Caki2 (cell line): ENCODE measurements at regions not wholly inside any gene's neighbourhood (a gene's known extent, or its start where the extent isn't known, plus 50 kb on each side); places are given as distances from the start of the nearest gene placed in this dataset.
"Not testable (repeated sequence)": the region's sequence is repeated elsewhere in the genome, so short reads cannot be mapped to it uniquely, and the experiment has no call there.

ENCODE experiments used
- DNase-seq: peaks from one replicate; pipeline ENCODE4 v3.0.0-alpha.2; 2015; ENCODE audit warnings: low read depth
- in situ Hi-C: cut with HindIII; loops from 2 replicates; pipeline ENCODE4 v1.10.0; 2016; ENCODE audit warnings: low sequenced_read_pairs, low pct_unique_long_range_greater_than_20kb, mixed read lengths

DNA sequence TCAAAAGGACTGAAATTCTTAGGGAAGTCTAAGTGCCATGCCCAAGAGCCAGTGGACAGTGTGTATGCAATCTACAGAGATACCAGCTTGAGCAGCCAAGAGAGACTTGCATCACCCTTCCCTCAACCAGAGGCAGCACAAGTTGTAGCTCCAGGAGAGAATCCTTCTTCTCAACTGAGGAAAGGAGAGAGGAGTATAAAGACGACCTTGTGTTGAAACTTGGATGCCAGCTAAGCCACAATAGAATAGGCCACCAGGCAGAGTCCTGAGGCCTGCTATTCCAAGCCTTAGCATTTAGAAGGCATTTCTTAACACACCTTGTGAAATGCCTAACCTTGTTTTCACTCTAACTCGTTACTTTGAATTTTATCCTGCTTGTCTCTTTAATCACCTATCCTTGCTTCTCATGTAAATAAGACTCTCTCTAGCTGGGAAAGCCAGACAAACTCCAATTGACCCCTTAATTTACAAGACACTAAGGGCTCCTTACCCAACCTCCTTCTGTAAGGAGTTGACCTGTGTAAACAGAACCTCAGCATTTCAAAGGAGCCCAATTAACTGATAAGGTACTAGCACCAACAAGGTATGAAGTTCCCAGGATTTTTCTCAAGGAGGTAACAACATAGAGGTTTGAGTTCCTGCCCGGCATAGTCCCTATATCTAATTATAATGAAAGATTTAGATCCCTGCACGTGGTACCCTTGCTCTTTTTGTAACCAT, 738.8 kb downstream of the AMY1C start:
- in situ Hi-C loops, result no loop called here
- DNase-seq, result no peak

DNA sequence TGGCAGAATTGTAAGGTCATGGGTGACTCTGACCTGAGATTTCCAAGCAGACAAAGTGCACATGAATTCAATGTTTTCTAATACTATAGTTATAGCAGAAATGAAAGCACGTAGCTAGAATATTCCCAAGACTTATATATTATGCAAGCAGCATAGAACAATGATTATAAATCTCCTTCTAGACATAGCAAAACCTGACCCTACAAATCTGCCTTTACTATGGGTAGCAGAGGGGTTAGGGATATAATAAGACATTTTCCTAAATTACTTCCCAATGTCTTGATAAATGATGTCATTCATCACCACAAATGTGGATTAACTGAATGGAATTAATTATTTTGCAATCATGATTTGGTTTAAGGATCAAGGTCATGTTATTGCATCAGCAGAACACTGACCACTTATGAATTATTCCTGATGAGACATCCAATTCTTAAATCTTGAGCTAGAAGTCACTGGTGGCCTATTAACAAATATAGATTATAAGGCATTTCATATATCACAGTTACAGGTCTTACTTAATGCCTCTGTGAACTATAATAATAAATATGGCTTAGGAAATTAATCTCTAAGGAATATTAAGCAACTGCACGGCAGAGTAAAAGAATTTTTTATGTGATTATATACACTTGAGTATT, 776.6 kb downstream of the AMY1C start:
- in situ Hi-C loops, result no loop called here
- DNase-seq, result no peak

DNA sequence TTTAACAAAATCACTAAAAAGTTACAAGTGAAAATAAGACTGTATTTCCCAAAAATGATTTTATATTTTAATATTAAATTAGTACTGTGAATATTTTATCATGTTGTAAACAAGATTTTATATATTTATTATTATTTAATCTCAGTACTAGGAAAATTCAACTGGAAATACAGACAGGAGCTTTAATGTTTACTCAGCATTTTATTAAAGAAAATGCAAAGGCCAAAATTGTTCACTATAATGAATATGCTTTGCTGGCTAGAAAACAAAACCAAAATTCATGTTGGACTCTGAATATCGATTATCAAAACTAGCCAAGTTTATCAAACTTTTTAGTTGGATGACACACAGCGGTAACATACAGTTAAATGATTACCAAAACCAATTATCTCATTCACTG, 782.3 kb downstream of the AMY1C start:
- in situ Hi-C loops, result no loop called here
- no peak for DNase-seq

DNA sequence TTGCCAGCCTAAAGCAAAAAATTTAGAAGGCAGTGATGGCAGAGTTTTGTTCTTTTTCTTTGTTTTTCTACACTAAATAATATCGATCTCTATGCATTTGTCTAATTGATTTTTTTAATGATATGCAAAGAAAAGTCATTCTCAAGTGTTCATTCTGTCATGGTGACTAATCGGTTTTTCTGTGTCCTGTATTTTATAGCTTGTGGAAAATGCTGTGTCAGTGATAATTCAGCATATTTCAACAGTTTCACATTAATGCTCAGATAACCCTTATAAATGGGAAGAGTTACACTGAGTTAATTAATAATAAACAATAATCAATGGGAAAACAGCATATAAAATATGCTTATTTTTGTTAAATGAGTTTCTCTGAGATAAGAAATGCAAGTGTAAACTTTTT, 824.9 kb downstream of the AMY1C start:
- in situ Hi-C loops, result no loop called here
- peak; percentile 32 for DNase-seq

DNA sequence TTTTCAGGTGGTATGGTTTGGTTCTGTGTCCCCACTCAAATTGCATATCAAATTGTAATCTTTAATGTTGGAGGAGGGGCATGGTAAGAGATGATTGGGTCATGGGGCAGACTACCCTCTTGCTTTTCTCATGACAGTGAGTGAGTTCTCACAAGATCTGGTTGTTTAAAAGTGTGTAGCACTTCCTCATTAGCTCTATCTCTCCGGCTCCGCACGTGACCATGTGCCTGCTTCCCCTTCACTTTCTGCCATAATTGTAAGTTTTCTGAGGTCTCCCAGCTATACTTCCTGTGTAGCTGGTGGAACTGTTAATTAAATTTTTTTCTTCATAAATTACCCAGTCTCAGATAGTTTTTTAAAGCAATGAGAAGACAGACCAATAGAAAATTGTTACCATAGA, 843.2 kb downstream of the AMY1C start:
- no peak for DNase-seq
- in situ Hi-C loops, result no loop called here

DNA sequence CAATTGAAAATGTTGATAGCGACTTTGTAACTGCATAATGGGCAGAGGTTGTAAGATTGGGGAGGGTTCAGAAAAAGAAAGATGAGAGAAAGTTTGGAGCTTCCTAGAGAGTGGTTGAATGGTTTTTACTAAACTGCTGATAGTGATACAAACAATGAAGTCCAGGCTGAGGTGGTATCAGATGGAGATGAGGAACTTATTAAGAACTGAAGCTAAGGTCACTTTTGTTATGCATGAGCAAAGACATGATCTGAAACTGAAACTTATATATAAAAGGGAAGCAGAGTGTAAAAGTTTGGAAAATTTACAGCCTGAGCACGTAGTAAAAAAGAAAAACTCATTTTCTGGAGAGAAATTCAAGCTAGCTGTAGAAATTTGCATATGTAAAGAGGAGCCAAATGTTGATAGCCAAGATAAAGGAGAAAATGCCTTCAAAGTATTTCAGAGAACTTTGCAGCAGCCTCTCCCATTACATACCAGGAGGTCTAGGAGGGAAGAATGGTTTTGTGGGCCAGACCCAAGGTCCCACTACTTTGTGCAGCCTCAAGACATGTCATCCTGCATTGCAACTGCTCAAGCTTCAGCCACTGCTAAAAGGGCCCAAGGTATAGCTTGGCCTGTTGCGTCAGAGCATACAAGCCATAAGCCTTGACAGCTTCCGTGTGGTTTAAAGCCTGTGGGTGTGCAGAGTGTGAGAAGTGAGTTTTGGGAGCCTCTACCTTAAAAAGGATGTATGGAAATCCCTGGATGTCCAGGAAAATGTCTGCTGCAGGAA, 843.9 kb downstream of the AMY1C start:
- DNase-seq, result no peak
- in situ Hi-C loops, result no loop called here

DNA sequence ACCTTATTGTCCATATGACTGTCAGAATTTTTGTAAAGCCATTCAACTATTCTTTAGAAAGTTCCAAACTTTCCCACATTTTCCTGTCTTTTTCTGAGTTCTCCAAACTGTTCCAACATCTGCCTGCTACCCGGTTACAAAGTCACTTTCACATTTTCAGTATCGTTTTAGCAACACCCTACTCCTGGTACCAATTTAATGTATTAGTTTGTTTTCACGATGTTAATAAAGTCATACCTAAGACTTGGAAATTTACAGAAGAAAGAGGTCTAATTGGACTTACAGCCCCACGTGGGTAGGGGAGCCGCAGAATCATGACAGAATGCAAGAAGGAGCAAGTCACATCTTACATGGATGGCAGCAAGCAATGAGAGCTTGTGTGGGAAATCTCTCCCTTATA, 867.8 kb downstream of the AMY1C start:
- in situ Hi-C loops, result no loop called here
- no peak for DNase-seq

DNA sequence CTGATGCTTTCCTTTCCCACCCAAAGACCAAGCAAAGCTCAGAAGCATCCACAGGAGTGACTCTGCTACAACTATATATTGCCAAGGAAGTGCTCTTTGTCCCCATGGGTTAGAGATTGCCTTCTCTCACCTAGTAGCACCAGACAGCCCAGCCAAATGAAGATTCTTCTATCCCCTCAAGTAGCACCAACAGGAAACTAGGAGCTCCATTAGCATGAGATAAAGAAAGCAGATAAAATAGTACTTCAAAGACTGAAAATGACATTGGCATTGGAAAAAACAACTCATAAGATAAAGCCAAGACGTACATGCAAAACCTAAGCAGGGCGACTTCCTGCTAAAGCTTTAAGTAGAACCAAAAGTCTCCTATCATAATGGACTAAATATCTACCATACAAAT, 871.5 kb downstream of the AMY1C start:
- in situ Hi-C loops, result no loop called here
- no peak for DNase-seq

DNA sequence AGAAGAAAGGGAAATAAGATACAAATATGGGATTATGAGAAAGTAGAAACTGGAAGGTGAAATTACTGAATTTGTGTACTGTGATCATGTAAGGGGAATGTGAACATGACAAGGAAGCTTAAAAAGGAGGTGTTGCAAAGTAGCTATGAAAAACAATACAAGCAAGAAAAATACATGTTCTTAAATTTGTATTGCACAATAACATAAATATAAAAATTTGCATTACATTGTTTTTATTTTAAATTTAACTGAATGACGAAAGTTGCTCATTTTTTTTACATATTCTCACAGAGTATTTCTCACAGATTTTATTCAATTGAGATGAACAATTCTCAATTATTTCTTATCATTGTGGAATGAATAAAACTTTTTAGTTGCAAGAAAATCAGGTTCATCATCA, 874.8 kb downstream of the AMY1C start:
- DNase-seq, result no peak
- in situ Hi-C loops, result no loop called here

DNA sequence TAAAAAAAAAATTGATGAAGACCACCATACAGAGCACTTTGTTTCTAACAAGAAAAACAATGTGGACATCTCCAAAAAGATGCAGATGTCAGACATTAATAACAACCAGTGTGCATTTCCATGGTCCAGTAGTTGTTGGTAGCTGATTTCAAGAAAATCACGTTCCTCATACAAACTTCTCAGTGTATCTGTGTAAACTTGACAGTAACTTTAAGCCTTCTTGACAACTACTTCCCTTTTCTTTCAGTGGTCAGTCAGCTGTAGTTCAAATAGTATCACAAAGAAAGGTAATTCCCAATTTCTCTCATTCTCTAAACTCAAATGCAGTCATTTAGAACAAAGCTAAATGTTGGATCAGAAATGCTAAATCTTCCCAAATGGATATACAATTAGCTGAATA, 879.9 kb downstream of the AMY1C start:
- in situ Hi-C loops, result no loop called here
- no peak for DNase-seq

DNA sequence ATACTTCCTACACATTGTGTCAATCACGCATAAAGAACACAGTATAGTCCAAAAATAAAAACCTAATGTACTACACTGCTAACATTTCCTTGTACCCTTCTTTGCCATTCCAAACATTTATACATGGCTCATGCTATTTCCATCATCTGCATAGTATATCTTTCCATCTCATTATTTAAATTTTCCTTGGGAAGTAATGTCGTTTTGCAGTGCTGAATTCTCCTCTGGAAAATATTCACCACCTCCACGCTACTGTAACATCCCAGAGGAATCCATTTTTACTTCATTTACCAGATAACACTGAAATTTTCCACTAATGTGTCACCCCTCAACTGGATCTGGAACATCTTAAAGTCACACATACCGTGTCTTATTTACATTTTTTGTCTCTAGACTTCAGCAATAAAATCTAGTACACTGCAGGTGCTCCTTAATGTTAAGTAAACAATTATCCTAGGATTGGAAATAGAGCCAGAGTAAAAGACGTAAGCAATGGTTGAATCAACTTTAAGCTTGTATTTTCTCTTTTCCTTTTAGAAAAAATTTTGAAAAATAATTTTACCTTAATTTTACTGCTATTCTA, 881.0 kb downstream of the AMY1C start:
- no peak for DNase-seq
- in situ Hi-C loops, result no loop called here

DNA sequence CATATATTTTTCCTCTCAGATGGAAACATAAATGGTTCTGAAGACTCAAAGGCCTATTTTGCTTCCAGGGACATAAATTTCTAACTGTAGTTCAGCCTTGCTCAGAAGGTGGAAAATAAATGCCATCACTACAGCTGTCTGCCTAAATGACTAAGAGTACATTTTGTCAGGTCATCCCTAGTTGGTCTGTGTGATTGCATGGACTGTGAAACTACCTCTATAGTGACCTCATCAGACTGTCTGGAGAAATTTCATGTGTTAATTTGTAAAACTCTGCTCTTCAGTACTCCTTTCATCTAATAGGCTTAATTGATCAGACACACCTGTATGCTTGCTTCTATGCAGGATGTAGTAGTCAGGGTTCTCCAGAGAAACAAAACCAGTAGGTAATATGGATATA, 886.9 kb downstream of the AMY1C start:
- in situ Hi-C loops, result no loop called here

DNA sequence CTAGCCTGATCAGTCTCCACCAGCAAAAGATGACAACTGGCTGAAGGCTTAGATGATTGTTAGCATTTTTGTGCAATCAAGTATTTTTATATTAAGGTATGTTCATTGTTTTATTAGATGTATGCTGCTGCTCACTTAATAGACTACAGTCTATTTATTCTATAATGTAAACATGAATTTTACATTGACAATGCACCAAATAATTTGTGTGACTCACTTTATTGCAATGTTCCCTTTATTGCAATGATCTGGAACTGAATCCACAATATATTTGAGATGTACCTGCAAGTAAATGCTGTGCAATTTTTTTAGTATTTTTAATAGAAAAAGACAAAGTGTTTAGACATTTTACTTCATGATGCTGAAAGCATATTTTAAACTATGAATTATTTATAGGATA, 896.5 kb downstream of the AMY1C start:
- in situ Hi-C loops, result no loop called here
- no peak for DNase-seq

More for the DNA sequence above, 886.9 kb downstream of the AMY1C start:
- peak; percentile 23 for DNase-seq

DNA sequence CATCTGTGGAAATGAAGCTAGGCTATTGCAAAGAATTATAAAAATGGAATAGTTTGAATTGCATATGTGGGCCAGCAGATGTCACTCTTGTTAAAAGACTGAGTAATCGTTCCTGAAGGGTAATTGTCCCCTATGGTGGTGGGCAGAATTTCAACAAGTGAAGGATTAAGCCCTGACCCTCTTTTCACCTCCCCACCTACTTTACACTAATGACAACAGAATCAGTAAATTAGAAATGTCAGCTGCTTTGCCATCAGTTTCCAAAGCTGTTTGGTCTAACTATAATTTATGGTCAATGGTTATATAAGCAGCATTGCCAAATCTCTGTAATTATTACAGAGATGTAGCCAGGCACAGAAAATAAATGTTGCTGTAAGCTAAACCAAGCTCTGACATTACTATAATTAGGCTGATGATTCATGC, 898.6 kb downstream of the AMY1C start:
- in situ Hi-C loops, result no loop called here
- peak; percentile 56 for DNase-seq

DNA sequence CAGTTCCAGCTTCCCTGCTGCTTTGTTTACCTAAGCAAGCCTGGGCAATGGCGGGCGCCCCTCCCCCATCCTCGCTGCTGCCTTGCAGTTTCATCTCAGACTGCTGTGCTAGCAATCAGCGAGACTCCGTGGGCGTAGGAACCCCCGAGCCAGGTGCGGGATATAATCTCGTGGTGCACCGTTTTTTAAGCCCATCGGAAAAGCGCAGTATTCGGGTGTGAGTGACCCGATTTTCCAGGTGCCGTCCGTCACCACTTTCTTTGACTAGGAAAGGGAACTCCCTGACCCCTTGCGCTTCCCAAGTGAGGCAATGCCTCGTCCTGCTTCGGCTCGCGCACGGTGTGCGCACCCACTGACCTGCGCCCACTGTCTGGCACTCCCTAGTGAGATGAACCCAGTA, 914.7 kb downstream of the AMY1C start:
- in situ Hi-C loops, DNase-seq: not testable (repeated sequence)

DNA sequence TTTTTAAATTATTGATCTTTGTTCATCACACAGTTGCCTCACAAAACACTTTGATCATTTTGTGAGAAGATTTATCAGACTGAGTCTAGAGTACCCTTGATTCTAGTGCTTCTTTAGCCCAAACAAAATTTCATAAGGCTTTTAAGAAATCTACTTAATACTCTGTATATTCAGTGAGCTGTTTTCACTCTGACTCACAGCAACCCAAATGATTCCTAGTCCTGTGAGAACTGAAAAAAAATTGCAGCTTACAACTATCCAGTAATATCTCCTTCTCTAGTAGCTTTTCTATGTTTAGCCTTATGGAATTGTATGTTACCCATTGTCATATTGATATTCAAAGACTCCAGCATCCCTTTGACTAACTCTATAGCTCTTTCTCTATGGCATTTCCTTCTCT, 915.6 kb downstream of the AMY1C start:
- in situ Hi-C loops, result no loop called here
- no peak for DNase-seq

DNA sequence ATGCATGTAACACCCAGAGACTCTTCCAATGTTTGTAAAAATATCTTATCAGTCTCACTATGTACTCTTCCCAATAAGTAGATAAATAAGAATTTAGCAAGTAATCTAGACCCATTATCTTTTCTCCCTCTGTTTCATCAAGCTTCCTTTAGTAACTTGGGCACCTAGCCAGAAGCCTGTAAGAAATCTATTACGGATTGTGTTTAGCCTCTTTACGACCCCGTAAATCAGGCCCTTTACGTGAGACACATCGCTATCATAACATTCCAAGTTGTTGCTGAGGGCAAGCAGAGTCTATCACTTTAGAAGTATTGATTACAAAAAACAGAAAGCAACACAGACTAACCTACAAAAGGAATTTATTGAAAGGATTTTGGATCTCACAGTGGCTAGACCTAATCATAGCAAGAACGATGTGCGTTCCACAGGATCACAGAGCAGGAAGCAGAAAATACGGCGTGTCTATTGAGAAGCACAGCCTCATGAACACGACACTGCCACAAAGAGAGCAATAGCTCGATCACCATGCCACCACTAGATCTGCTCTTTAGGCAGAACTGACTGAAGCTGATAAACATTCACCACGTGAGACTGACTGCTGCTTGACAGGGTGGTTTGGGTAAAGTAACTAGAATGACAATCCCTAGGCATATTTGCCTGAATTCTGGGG, 922.1 kb downstream of the AMY1C start:
- in situ Hi-C loops, result no loop called here
- no peak for DNase-seq

DNA sequence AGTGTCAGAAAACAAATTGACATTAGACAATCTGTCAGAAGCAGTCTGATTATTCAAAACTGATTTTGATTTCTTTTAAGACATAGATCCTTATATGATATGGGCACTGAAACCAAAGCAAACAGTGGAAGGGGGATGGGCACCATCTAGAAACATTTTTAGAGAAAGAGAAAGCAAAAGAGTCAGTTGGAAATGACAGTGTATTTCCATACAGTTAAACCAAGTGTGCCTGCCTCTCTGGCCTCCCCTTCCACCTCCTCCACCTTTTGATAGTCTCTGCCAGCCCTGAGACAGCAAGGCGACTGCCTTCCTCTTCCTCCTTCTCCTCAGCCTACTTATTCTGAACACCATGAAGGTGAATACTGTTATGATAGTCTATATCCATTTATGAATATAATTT, 949.7 kb downstream of the AMY1C start:
- no peak for DNase-seq
- in situ Hi-C loops, result no loop called here

DNA sequence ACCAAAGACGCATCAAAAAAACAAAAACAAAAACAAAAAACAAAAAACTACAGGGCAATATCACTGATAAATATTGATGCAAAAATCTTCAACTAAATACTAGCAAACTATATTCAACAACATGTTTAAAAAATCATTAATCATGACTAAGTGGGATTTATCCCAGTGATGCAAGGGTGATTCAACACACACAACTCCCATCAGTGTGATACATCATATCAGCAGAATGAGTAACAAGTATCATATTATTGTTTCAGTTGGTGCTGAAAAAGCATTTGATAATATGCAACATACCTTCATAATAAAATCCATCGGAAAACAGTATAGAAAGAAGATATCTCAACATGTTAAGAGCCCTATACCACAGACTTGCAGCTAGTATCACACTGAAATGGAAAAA, 953.0 kb downstream of the AMY1C start:
- in situ Hi-C loops, result no loop called here
- DNase-seq, result no peak
